H1 (cell line): ENCODE measurements at regions not wholly inside any gene's neighbourhood (a gene's known extent, or its start where the extent isn't known, plus 50 kb on each side); places are given as distances from the start of the nearest gene placed in this dataset.

Source experiments
- CTCF ChIA-PET: fragments of 300-600 bp; sonication (Branson Sonifier 250); formaldehyde crosslinking; loops from one replicate; lab custom pipeline; 2021; ENCODE audit not compliant: partially characterized antibody; lab: Charles Lee
- POLR2A ChIA-PET: fragments of 300-600 bp; sonication (Branson Sonifier 250); formaldehyde crosslinking; loops from one replicate; lab custom pipeline; 2021; ENCODE audit warnings: inconsistent platforms; ENCODE audit not compliant: partially characterized antibody; lab: Charles Lee
- DNase-seq, 2 experiments: peaks; one replicate each; pipeline versions ENCODE4 v3.0.0 to v3.0.0-alpha.2; 2010 to 2022; ENCODE audit warnings: low spot score in 2 of 2, low read depth in 1 of 2, mixed read lengths in 1 of 2
- FAIRE-seq: peaks from 2 replicates; lab custom pipeline; 2011; peaks lifted over from hg19 to GRCh38; lab: Jason Lieb, UNC
- H2AFZ ChIP-seq: 2 replicates; pipeline ENCODE4 v1.8.1; 2012; ENCODE audit warnings: low read length, inconsistent platforms
- H2AK5ac ChIP-seq: 2 replicates; pipeline ENCODE4 v1.6.1; 2013; ENCODE audit warnings: low read depth, low read length
- H2BK120ac ChIP-seq: replicated peaks from 2 replicates; pipeline ENCODE3; 2013; ENCODE audit warnings: low read depth, low read length, inconsistent platforms
- H2BK12ac ChIP-seq: 2 replicates; pipeline ENCODE4 v1.6.1; 2013; ENCODE audit warnings: low read depth, low read length
- H2BK15ac ChIP-seq: 2 replicates; pipeline ENCODE4 v1.6.1; 2013; ENCODE audit warnings: low read length
- H2BK20ac ChIP-seq: 2 replicates; pipeline ENCODE4 v1.6.1; 2013; ENCODE audit warnings: low read length
- H2BK5ac ChIP-seq: 2 replicates; pipeline ENCODE4 v1.6.1; 2013; ENCODE audit warnings: low read depth, low read length
- H3K14ac ChIP-seq: 2 replicates; pipeline ENCODE4 v1.6.1; 2013; ENCODE audit warnings: inconsistent platforms; ENCODE audit not compliant: insufficient read length
- H3K18ac ChIP-seq: 2 replicates; pipeline ENCODE4 v1.6.1; 2013; ENCODE audit warnings: low read length; ENCODE audit errors: extremely low read depth
- H3K23ac ChIP-seq: 2 replicates; pipeline ENCODE4 v1.6.1; 2013; ENCODE audit warnings: inconsistent platforms; ENCODE audit not compliant: insufficient read length
- H3K23me2 ChIP-seq: 2 replicates; pipeline ENCODE4 v1.6.1; 2013; ENCODE audit warnings: low read depth, low read length
- H3K27ac ChIP-seq: 2 replicates; pipeline ENCODE4 v1.6.1; 2011; ENCODE audit warnings: low read depth, low read length, inconsistent platforms
- H3K27me3 ChIP-seq, 4 experiments: replicated peaks in 1 of 4; 1 replicate in 1 of 4; 2 replicates in 3 of 4; pipeline versions ENCODE4 v1.6.1 to v1.8.1; 2011 to 2013; ENCODE audit warnings: low read length in 3 of 4, mild to moderate bottlenecking in 3 of 4, inconsistent platforms in 2 of 4, mixed read lengths in 2 of 4, moderate library complexity in 1 of 4; ENCODE audit not compliant: control insufficient read depth in 3 of 4, insufficient read depth in 3 of 4; ENCODE audit errors: extremely low read depth in 1 of 4
- H3K36me3 ChIP-seq, 4 experiments: 2 replicates each; pipeline versions ENCODE4 v1.6.1 to v1.8.1; 2011 to 2013; ENCODE audit warnings: mild to moderate bottlenecking in 4 of 4, low read length in 3 of 4, moderate library complexity in 2 of 4, control low read depth in 1 of 4, inconsistent platforms in 1 of 4; ENCODE audit not compliant: insufficient read depth in 4 of 4, control insufficient read depth in 2 of 4
- H3K4ac ChIP-seq: replicated peaks from 2 replicates; pipeline ENCODE3; 2013; ENCODE audit warnings: low read length, low read depth, mixed read lengths, inconsistent platforms; ENCODE audit not compliant: insufficient read length
- H3K4me1 ChIP-seq, 4 experiments: replicated peaks in 1 of 4; 1 replicate in 1 of 4; 2 replicates in 3 of 4; pipeline versions ENCODE4 v1.6.1 to v1.8.1; 2011 to 2013; ENCODE audit warnings: low read length in 3 of 4, inconsistent platforms in 2 of 4, mixed read lengths in 1 of 4; ENCODE audit not compliant: insufficient read depth in 4 of 4, control insufficient read depth in 3 of 4
- H3K4me2 ChIP-seq, 2 experiments: 2 replicates each; pipeline versions ENCODE4 v1.6.1 to v1.8.1; 2011 to 2013; ENCODE audit warnings: low read depth in 2 of 2, low read length in 2 of 2, control low read depth in 1 of 2, inconsistent platforms in 1 of 2, mild to moderate bottlenecking in 1 of 2; ENCODE audit not compliant: insufficient read depth in 1 of 2
- H3K4me3 ChIP-seq, 4 experiments: fragments of 200-600, 300-600 bp in 1 of 4; sonication (generic), shearing (Covaris generic), sonication (Bioruptor Twin) in 1 of 4; 2 replicates each; pipeline versions ENCODE4 v1.5.1 to v1.8.1; 2011 to 2016; ENCODE audit warnings: low read length in 4 of 4, low read depth in 3 of 4, control low read depth in 2 of 4, inconsistent platforms in 2 of 4, mild to moderate bottlenecking in 2 of 4, mixed read lengths in 1 of 4, moderate library complexity in 1 of 4; ENCODE audit not compliant: insufficient read depth in 2 of 4; ENCODE audit errors: extremely low read depth in 1 of 4
- H3K56ac ChIP-seq: replicated peaks from 2 replicates; pipeline ENCODE3; 2013; ENCODE audit warnings: low read depth, mild to moderate bottlenecking, mixed read lengths, low read length, inconsistent platforms; ENCODE audit not compliant: insufficient read length
- H3K79me1 ChIP-seq: 2 replicates; pipeline ENCODE4 v1.6.1; 2013; ENCODE audit warnings: low read depth, low read length, control low read depth
- H3K79me2 ChIP-seq, 2 experiments: 2 replicates each; pipeline versions ENCODE4 v1.6.1 to v1.8.1; 2012 to 2013; ENCODE audit warnings: low read length in 2 of 2, mild to moderate bottlenecking in 2 of 2, inconsistent platforms in 1 of 2; ENCODE audit not compliant: insufficient read depth in 2 of 2, control insufficient read depth in 1 of 2
- H3K9ac ChIP-seq, 4 experiments: replicated peaks in 1 of 4; 1 replicate in 1 of 4; 2 replicates in 3 of 4; pipeline versions ENCODE4 v1.6.1 to v1.8.1; 2011 to 2013; ENCODE audit warnings: low read depth in 3 of 4, low read length in 3 of 4, control low read depth in 2 of 4, mild to moderate bottlenecking in 2 of 4, moderate library complexity in 2 of 4, inconsistent platforms in 1 of 4; ENCODE audit errors: extremely low read depth in 1 of 4
- H3K9me3 ChIP-seq, 2 experiments: 2 replicates each; pipeline versions ENCODE4 v1.6.1 to v1.8.1; 2012 to 2013; ENCODE audit warnings: mild to moderate bottlenecking in 2 of 2, moderate library complexity in 2 of 2, control low read depth in 1 of 2, inconsistent platforms in 1 of 2, low read depth in 1 of 2, low read length in 1 of 2, mixed read lengths in 1 of 2; ENCODE audit not compliant: insufficient read depth in 2 of 2
- H4K20me1 ChIP-seq, 2 experiments: replicated peaks in 1 of 2; 2 replicates each; pipeline versions ENCODE3 to v1.8.1; 2011 to 2013; ENCODE audit warnings: inconsistent platforms in 2 of 2, low read length in 2 of 2, mild to moderate bottlenecking in 1 of 2; ENCODE audit not compliant: insufficient read depth in 2 of 2, control insufficient read depth in 1 of 2
- H4K5ac ChIP-seq: 2 replicates; pipeline ENCODE4 v1.6.1; 2013; ENCODE audit warnings: low read length, low read depth, mixed read lengths, inconsistent platforms; ENCODE audit not compliant: insufficient read length
- H4K8ac ChIP-seq: 2 replicates; pipeline ENCODE4 v1.8.0; 2013; ENCODE audit warnings: mild to moderate bottlenecking, moderate library complexity, low read length, inconsistent platforms; ENCODE audit not compliant: insufficient read depth; ENCODE audit errors: extremely low read depth
- H4K91ac ChIP-seq: replicated peaks from 2 replicates; pipeline ENCODE3; 2013; ENCODE audit warnings: low read length, mixed read lengths, inconsistent platforms; ENCODE audit not compliant: insufficient read length
- BACH1 ChIP-seq: IDR thresholded peaks from 2 replicates; pipeline ENCODE4 v1.6.1; 2012; ENCODE audit warnings: low read length, improper control_type of control experiment
- RAD21 ChIP-seq, 2 experiments: IDR thresholded peaks in 1 of 2; conservative IDR thresholded peaks in 1 of 2; 2 replicates each; pipeline ENCODE4 v1.6.1; 2011; ENCODE audit warnings: low read depth in 2 of 2, low read length in 2 of 2, improper control_type of control experiment in 1 of 2, inconsistent platforms in 1 of 2, mild to moderate bottlenecking in 1 of 2, moderate library complexity in 1 of 2
- WGBS, 2 experiments: shearing (Covaris generic) in 1 of 2; methylation state at CpG; one replicate each; pipeline versions ENCODE4 v1.1.6 to v1.1.7; 2013 to 2015; ENCODE audit warnings: low lambda C conversion rate in 2 of 2, mixed read lengths in 2 of 2, inconsistent platforms in 1 of 2, low coverage in 1 of 2, missing lambda C conversion rate in 1 of 2; ENCODE audit not compliant: insufficient replicate concordance in 2 of 2, insufficient coverage in 1 of 2, insufficient read length in 1 of 2; ENCODE audit errors: extremely low coverage in 1 of 2, missing lambda C conversion rate in 1 of 2; 5-methylcytosine and 5-hydroxymethylcytosine counted together

DNA sequence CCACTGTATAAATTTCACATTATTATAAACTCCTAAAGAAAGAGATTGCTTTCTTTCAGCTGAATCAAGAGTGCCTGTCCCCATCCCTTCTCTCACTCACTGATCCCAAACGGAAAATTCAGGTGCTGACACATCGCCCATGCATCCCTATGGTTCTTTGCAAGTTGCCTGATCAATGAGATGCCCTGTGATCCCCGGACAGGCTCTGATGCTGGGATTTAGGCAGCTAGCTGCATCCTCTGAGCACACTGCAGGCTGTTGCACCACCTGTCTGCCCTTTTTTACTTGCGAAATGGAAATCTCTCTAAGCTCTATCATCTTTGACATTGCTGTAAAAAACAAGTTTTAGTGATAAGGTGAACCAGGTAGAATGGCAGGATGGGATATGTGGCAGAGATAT is 456.5 kb downstream of the GATA3 start:
- no peaks in the 10 kb centered on the region; the same call in 1 of the 2 replicates for H3K23me2 ChIP-seq
- no peaks in the 10 kb centered on the region for H4K20me1 ChIP-seq
- CTCF ChIA-PET: interaction anchor here (0.8 to 1.7 kb wide), 2 partner anchors 9 to 12 kb away, joined by 3 to 5 read pairs; no protein-coding TSS in a partner anchor

More for the DNA sequence above, 456.5 kb downstream of the GATA3 start:
- no peak overlapping the region for H2BK12ac ChIP-seq
- no peak overlapping the region for H3K14ac ChIP-seq
- no peak overlapping the region for H2BK15ac ChIP-seq
- TF ChIP-seq RAD21 (IDR thresholded peaks at IDR 0.05 in 1 of 2, conservative IDR thresholded peaks at IDR 0.05 in 1 of 2; ENCODE audit: low read depth in 2 of 2, low read length in 2 of 2) (peak; percentile 19 to 29; a peak in 2 of 4 replicates), BACH1 (no peak)
- TF ChIP-seq, all 59 proteins: peak for 1
- H3K27ac ChIP-seq: no peak overlapping the region
- H3K79me2 ChIP-seq: no peaks in the 10 kb centered on the region
- no peak overlapping the region for H3K56ac ChIP-seq
- H3K9ac ChIP-seq: no peak overlapping the region
- WGBS, 2 experiments: 51% methylated on average over 4 of the region's 4 CpGs; no CpG with 5 or more reads in 1 of the 2 experiments
- H3K27me3 ChIP-seq: no peaks in the 10 kb centered on the region
- H3K18ac ChIP-seq: no peak overlapping the region
- H2AFZ ChIP-seq: no peak overlapping the region
- no peak overlapping the region for H3K23ac ChIP-seq
- H3K4me3 ChIP-seq: no peak overlapping the region
- no peak overlapping the region for H3K4me2 ChIP-seq
- no peak overlapping the region for H2BK5ac ChIP-seq
- no peak overlapping the region for H2BK20ac ChIP-seq
- H3K9me3 ChIP-seq: no peaks in the 10 kb centered on the region
- H4K8ac ChIP-seq: no peak overlapping the region
- no peak overlapping the region for H4K91ac ChIP-seq
- H2BK120ac ChIP-seq: no peak overlapping the region
- H3K36me3 ChIP-seq: no peaks in the 10 kb centered on the region
- no peak overlapping the region for H4K5ac ChIP-seq
- H2AK5ac ChIP-seq: no peak overlapping the region
- H3K79me1 ChIP-seq: no peaks in the 10 kb centered on the region
- no peak overlapping the region for H3K4ac ChIP-seq
- peaks cover 0 to 9% (median 0%) of the 10 kb centered on the region in 4 experiments; a peak in 2 of 7 replicates for H3K4me1 ChIP-seq
- peak; percentile 28 for FAIRE-seq
- POLR2A ChIA-PET: interaction anchor here (0.6 kb wide), 1 partner anchor 8 kb away, joined by 3 read pairs; no protein-coding TSS in a partner anchor
- no peak for DNase-seq
